Endodermal cell (in vitro differentiated cells): ENCODE measurements at regions not wholly inside any gene's neighbourhood (a gene's known extent, or its start where the extent isn't known, plus 50 kb on each side); places are given as distances from the start of the nearest gene placed in this dataset.

ENCODE experiments used
- DNase-seq: peaks from one replicate; pipeline ENCODE4 v3.0.0-alpha.2; 2017
- H3K27ac ChIP-seq: 2 replicates; pipeline ENCODE4 v1.5.1; 2013; ENCODE audit warnings: mild to moderate bottlenecking, low read depth, low read length, moderate library complexity
- H3K27me3 ChIP-seq: 2 replicates; pipeline ENCODE4 v1.6.1; 2013; ENCODE audit warnings: mild to moderate bottlenecking, low read length, moderate library complexity; ENCODE audit not compliant: insufficient read depth, control insufficient read depth, poor library complexity, severe bottlenecking
- H3K36me3 ChIP-seq: 2 replicates; pipeline ENCODE4 v1.7.0; 2013; ENCODE audit warnings: mild to moderate bottlenecking, low read length, moderate library complexity; ENCODE audit not compliant: control insufficient read depth, insufficient read depth
- H3K4me1 ChIP-seq: one replicate; pipeline ENCODE4 v1.7.0; 2013; ENCODE audit warnings: low read length; ENCODE audit not compliant: control insufficient read depth, insufficient read depth
- H3K4me3 ChIP-seq: 2 replicates; pipeline ENCODE4 v1.5.1; 2013; ENCODE audit warnings: mild to moderate bottlenecking, low read length, moderate library complexity
- H3K9ac ChIP-seq: 2 replicates; pipeline ENCODE4 v1.6.1; 2013; ENCODE audit warnings: mild to moderate bottlenecking, low read length, moderate library complexity; ENCODE audit not compliant: poor library complexity, severe bottlenecking; ENCODE audit errors: extremely low read depth
- H3K9me3 ChIP-seq: 2 replicates; pipeline ENCODE4 v1.6.1; 2013; ENCODE audit warnings: mild to moderate bottlenecking, low read length, moderate library complexity; ENCODE audit not compliant: control insufficient read depth
- H3K27ac Mint-ChIP-seq: 2 replicates; pipeline ENCODE4 v1.8.0; 2020; ENCODE audit warnings: mixed read lengths
- H3K27me3 Mint-ChIP-seq: 2 replicates; pipeline ENCODE4 v1.8.0; 2021; ENCODE audit warnings: mild to moderate bottlenecking, mixed read lengths; ENCODE audit not compliant: insufficient read depth
- H3K36me3 Mint-ChIP-seq: 2 replicates; pipeline ENCODE4 v1.8.0; 2020; ENCODE audit warnings: low read depth, mixed read lengths
- H3K4me1 Mint-ChIP-seq: 2 replicates; pipeline ENCODE4 v1.8.0; 2020; ENCODE audit warnings: mixed read lengths
- H3K4me3 Mint-ChIP-seq: 2 replicates; pipeline ENCODE4 v1.8.0; 2020; ENCODE audit warnings: mild to moderate bottlenecking, moderate library complexity, mixed read lengths
- H3K9me3 Mint-ChIP-seq: 2 replicates; pipeline ENCODE4 v1.8.0; 2020; ENCODE audit warnings: mild to moderate bottlenecking, mixed read lengths
- CTCF ChIP-seq: fragments of 200-600 bp; sonication (generic); conservative IDR thresholded peaks from 2 replicates; pipeline ENCODE4 v1.5.0; 2021; ENCODE audit warnings: antibody characterized with exemption, mild to moderate bottlenecking
- WGBS, 2 experiments: methylation state at CpG; one replicate each; pipeline versions ENCODE4 v1.1.5 to v1.1.7; 2013; ENCODE audit warnings: missing lambda C conversion rate in 2 of 2, mixed read lengths in 1 of 2; ENCODE audit not compliant: insufficient coverage in 1 of 2, insufficient read length in 1 of 2; 5-methylcytosine and 5-hydroxymethylcytosine counted together

GRCh38 chr1:87208080-87208479, 120.6 kb upstream of the LMO4 start:
- H3K27ac Mint-ChIP-seq, result no peak overlapping the region
- Histone ChIP-seq H3K27me3 (peaks cover 27% of the 10 kb centered on the region), H3K4me3 (no peak overlapping the region), H3K9ac (no peak overlapping the region), H3K9me3 (no peaks in the 10 kb centered on the region), H3K4me1 (no peaks in the 10 kb centered on the region), H3K27ac (no peak overlapping the region), H3K36me3 (no peaks in the 10 kb centered on the region)
- WGBS, 2 experiments, result 91 to 100% methylated on average over 2 of the region's 2 CpGs
- no peak overlapping the region for H3K4me3 Mint-ChIP-seq
- H3K4me1 Mint-ChIP-seq, result peaks cover 25% of the 10 kb centered on the region
- H3K9me3 Mint-ChIP-seq, result no peaks in the 10 kb centered on the region
- TF ChIP-seq CTCF, result no peak
- DNase-seq, result no peak
- H3K36me3 Mint-ChIP-seq, result no peaks in the 10 kb centered on the region
- peaks cover 17% of the 10 kb centered on the region for H3K27me3 Mint-ChIP-seq

GRCh38 chr1:87208931-87209330, 119.7 kb upstream of the LMO4 start:
- no peak overlapping the region for H3K27ac Mint-ChIP-seq
- Histone ChIP-seq H3K36me3 (no peaks in the 10 kb centered on the region), H3K9ac (no peak overlapping the region), H3K4me3 (no peak overlapping the region), H3K4me1 (no peaks in the 10 kb centered on the region), H3K27ac (no peak overlapping the region), H3K9me3 (no peaks in the 10 kb centered on the region), H3K27me3 (peaks cover 33% of the 10 kb centered on the region)
- peaks cover 21% of the 10 kb centered on the region for H3K27me3 Mint-ChIP-seq
- no peaks in the 10 kb centered on the region for H3K9me3 Mint-ChIP-seq
- H3K36me3 Mint-ChIP-seq, result no peaks in the 10 kb centered on the region
- WGBS, 2 experiments, result 80 to 89% methylated on average over 1 to 4 of the region's 4 CpGs
- peaks cover 22% of the 10 kb centered on the region for H3K4me1 Mint-ChIP-seq
- no peak overlapping the region for H3K4me3 Mint-ChIP-seq
- no peak for TF ChIP-seq CTCF
- DNase-seq, result no peak

DNA sequence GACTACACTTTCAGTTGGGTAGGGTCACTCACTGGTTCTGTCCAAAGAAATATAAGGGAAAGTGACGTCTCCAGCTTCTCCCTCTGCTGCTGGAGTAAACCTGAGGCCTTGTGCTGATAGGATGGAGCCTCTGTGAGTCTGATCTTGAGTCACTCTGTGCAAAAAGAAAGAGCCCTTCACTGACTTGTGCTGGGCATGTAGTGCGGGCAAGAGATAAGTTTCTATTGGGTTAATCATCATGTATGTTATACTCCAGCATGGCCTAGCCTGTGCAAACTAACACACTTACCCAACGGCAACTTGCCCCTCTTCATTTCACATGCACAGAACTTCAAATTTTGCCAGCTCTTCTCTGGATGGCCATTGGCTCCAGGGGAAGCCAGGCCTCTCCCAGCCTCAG, 118.5 kb upstream of the LMO4 start:
- peaks cover 25% of the 10 kb centered on the region for H3K27me3 Mint-ChIP-seq
- no peak overlapping the region for H3K4me3 Mint-ChIP-seq
- H3K9ac ChIP-seq, result no peak overlapping the region
- H3K27ac Mint-ChIP-seq, result no peak overlapping the region
- peaks cover 3% of the 10 kb centered on the region for H3K9me3 Mint-ChIP-seq
- WGBS, 2 experiments, result 93 to 100% methylated on average over 2 to 3 of the region's 3 CpGs
- H3K27me3 ChIP-seq, result peaks cover 36% of the 10 kb centered on the region
- H3K36me3 Mint-ChIP-seq, result no peaks in the 10 kb centered on the region
- H3K4me3 ChIP-seq, result no peak overlapping the region
- peaks cover 14% of the 10 kb centered on the region for H3K4me1 Mint-ChIP-seq
- DNase-seq, result no peak
- H3K4me1 ChIP-seq, result no peaks in the 10 kb centered on the region
- peaks cover 3% of the 10 kb centered on the region for H3K9me3 ChIP-seq
- no peak for TF ChIP-seq CTCF
- H3K36me3 ChIP-seq, result no peaks in the 10 kb centered on the region
- no peak overlapping the region for H3K27ac ChIP-seq
